Fibroblast of skin of abdomen (primary cell): ENCODE measurements at regions not wholly inside any gene's neighbourhood (a gene's known extent, or its start where the extent isn't known, plus 50 kb on each side); places are given as distances from the start of the nearest gene placed in this dataset.

Source experiments
- DNase-seq: peaks from one replicate; pipeline ENCODE4 v3.0.0-alpha.2; 2013

- DNase-seq: no peak
Observed at GRCh38 chr13:102933523-102933922, 87.7 kb downstream of the ERCC5 start.

DNA sequence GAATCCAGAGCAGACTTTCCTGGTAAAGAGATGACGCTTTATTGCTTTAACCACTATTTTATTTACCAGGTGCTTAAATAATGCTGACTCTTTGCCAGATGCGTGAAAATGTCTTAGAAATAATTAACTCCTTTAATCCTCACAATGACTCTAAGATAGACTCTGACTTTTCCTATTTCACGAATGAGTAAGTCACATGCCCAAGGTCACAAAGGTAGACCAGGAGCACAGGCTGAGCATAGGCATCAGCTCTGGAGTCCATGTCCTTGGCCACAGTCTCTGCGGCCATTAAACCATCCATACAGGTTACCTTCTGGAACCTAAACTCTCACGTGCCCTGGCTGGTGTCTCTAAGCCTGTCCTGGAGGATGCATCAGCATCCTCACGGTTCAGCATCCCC is 87.3 kb downstream of the ERCC5 start:
- no peak for DNase-seq

DNA sequence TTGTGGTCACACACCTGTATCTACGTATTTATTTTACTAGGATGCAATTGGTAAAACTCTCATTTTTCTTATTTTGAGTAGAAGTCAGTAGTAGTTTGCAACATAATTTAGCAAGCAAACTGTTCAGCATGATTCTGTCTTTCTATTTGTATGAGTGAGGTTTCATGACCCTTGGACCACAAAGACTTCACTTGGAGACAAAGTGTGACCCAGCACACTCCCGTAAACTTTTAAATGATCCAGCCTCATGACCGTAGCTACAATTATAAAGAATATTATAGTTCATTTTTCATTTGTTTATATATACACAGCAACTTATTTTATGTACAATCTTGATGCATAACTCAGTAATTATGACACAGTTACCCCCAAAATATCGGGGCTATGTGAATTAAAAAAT is 86.5 kb downstream of the ERCC5 start:
- no peak for DNase-seq

DNA sequence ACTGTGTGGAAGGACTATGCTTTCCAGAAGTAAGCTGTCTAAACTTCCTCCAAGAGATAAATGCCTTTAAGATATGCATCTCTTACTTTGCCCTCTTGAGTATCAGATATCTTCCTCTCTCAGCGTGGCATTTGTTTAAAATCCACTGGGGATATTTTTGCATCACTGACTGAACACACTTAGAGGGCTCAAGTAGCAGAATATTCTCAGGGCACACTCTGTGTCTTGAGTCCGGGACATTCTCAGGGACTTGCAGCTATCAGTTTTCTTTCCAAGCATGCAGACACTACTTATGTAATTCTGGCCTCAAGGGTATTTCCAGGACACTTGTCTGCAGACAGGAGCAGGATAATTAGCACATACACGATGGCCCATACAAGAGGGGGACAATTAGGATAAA is 84.7 kb downstream of the ERCC5 start:
- no peak for DNase-seq

DNA sequence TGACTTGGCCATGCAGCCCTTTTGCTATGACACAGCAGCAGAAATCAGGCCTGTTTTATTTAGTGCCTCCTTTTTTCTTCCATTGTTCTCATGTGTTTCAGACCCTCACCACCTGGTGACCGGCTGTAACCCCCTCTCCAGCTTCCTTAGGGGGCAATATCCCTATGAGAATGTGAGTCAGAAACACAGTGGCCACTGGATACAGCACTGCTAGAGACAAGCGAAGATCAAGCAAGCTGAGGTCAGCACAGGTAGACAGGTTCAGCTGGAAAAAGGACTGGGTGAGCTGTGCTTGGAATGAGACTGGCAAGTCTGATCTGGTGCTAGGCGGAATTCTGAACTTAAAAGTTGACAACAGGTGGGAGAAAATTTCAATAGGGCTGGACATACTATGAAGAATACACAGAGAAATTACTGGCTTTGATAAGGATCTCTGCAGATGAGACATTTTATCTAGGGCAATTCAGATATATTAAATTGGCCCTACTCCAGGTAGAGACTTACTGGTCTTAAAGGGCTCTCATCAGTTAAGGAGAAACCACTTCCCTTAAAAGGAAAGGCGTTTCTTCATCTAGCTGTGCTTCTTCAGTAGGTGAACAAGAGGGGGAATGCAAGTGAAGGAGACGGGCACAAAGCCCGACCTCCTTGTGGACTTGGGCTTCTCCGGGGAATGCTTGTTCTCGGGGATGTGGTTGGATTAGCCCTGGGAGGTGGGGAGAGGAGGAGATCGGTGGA is 83.3 kb downstream of the ERCC5 start:
- DNase-seq: no peak
